GM18502 (cell line): ENCODE measurements at regions not wholly inside any gene's neighbourhood (a gene's known extent, or its start where the extent isn't known, plus 50 kb on each side); places are given as distances from the start of the nearest gene placed in this dataset.
"Not testable (repeated sequence)": the region's sequence is repeated elsewhere in the genome, so short reads cannot be mapped to it uniquely, and the experiment has no call there.

Source experiments
- ATAC-seq: cut with Tn5 transposase; IDR thresholded peaks from one replicate; pipeline ENCODE4 v1.9.1; 2021; ENCODE audit warnings: mild to moderate bottlenecking; ENCODE audit not compliant: unreplicated experiment, poor library complexity

GRCh38 chr3:110420158-110420641, 651.4 kb upstream of the NECTIN3 start:
- no peak for ATAC-seq

DNA sequence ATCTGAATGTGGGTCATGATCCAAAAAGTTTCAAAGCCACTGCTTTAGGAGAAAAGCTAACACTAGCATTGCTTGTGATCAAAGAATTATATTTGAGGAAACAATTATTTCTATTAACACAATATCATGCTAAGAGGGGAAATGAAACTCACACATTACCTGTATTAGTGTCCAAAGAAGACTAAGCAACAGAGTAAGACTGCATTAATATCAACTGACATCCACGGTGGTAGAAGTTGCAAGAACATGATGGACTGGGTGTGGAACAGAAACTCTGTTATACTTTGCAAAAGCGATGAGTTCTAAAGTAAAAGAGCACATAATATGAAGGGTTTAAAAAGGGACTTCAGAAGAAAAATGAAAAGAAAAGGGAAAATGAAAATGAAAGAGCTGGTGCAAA, 648.3 kb upstream of the NECTIN3 start:
- no peak for ATAC-seq

DNA sequence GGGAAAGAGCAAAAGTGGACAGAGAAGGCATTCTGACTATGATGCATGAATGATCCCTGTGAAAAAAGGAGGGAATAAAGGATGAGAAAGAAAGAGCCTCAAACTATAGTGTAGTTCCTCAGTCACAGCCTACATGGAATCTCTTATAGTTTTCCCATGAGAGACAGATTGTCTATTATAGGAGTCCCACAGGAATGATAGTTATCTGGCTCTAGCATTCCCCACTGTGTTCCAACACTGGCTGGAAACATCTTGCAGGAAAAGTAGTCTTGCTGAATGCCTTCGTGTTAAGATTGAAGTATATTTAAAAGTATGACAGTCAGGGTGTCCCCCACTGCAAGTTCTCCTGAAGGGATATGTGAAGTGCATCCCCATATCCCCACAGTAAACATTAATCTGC, 641.5 kb upstream of the NECTIN3 start:
- no peak for ATAC-seq

DNA sequence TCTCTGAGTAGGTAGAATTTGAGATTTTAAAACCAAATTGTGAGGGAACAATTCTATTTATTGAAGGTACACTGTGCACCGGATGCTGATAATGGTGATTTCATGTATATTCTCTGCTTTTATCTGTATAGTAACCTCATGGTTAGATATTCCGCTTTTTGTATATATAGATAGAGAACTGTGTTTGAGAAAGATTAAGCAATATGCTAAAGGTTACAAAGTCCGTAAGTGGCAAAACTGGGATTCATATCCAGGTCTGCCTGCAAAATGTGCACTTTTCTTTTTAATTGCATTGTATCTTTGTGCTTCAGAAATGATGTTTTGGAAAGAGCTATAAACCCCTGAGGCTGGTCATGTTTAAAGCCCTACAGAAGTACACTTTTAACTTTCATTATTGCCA, 635.4 kb upstream of the NECTIN3 start:
- no peak for ATAC-seq

DNA sequence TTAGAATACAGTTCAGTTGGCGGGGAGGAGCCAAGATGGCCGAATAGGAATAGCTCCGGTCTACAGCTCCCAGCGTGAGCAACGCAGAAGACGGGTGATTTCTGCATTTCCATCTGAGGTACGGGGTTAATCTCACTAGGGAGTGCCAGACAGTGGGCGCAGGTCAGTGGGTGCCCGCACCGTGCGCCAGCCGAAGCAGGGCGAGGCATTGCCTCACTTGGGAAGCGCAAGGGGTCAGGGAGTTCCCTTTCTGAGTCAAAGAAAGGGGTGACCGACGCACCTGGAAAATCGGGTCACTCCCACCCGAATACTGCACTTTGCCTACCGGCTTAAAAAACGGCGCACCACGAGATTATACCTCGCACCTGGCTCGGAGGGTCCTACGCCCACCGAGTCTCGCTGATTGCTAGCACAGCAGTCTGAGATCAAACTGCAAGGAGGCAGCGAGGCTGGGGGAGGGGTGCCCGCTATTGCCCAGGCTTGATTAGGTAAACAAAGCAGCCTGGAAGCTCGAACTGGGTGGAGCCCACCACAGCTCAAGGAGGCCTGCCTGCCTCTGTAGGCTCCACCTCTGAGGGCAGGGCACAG, 631.5 kb upstream of the NECTIN3 start:
- ATAC-seq: not testable (repeated sequence)

DNA sequence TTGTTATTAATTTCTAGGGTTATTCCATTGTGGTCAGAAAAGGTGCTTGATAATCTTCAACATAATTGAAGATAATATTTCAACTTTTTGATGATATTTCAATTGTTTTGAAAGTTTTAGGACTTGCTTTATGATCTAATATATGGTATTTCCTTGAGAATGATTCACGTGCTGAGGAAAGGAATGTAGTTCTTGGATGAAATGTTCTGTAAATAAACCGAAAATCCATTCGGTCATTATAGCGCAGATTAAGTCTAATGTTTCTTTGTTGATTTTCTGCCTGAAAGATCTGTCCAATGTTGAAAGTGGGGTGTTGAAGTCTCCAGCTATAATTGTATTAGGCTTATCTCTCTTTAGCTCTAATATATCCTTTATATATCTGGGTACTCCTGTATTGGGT, 617.5 kb upstream of the NECTIN3 start:
- no peak for ATAC-seq

DNA sequence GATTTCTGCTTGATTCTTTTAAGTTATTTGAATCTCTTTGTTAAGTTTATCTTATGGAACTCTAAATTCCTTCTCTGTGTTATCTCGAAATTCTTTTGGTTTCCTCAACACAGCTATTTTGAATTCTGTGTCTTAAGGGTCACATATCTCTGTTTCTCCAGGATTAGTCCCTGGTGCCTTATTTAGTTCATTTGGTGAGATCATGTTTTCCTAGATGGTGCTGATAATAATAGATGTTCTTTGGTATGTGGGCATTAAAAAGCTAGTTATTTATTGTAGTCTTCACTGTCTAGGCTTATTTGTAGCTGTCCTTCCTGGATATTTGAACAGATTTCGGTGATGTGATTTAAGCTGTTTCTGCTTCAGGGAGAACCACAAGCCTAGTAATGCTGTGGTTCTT, 615.6 kb upstream of the NECTIN3 start:
- ATAC-seq: no peak

DNA sequence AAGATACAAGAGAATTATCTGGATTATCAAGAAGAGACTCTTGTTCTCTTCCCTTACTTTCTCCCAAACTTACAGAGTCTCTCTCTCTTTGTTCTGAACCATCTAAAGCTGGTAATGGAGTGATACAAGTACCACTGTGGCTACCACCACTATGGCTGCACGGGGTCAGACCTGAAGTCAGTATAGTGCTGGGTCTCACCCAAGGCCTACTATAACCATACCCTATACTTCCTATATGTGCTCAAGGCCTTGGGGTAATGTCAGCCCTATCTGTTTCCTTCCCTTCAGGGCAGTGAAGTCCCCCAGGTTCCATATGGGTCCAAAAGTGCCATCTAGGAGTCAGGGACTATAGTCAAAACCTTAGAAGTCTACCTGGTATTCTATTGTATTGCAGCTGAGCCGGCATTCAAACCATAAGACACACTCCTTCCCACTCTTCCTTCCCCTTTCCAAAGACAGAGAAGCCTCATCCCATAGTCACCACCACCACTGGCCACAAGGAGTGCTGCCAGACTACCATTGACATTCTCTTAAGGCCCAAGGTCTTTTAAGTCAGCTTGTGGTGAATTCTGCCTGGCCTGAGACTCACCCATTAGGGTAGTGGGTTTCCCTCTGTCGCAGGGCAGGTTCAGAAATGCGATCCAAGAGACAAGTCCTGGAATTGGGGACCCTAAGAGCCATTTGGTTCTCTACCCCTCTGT, 615.0 kb upstream of the NECTIN3 start:
- ATAC-seq: no peak

GRCh38 chr3:110457508-110457907, 614.1 kb upstream of the NECTIN3 start:
- ATAC-seq: no peak

DNA sequence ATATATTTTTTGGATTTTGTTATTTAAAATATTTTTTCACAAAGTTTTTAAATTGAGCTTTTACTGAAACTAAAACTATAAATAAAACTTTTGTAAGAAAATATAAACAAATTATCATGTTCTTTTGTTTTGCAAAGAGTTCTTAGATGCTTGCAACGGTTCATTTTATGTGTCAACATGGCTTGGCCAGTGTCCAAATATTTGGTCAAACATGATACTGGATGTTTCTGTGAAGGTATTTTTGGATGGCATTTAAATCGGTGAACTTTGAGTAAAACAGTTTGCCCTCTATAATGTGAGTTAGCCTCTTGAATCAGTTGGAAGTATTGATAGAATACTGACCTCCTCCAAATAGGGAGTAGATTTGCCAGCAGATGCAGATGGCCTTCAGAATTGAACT, 612.6 kb upstream of the NECTIN3 start:
- ATAC-seq: no peak

DNA sequence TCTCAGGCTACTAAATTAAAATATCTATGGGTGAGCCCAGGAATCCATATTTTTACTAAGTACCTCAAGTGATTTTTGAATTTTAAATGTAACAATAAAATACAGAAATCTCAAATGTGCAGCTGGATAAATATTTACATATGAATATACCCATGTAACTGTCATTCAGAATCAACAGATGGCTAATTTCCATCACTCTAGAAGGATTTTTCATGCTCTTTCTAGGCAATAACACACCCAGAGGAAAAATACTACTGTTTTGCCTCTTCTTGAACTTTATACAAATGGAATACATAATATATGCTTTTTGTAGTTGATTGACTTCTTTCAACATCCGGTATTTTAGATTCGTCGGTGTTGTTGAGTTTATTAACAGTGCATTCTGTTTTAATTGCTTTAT, 601.3 kb upstream of the NECTIN3 start:
- ATAC-seq: no peak

DNA sequence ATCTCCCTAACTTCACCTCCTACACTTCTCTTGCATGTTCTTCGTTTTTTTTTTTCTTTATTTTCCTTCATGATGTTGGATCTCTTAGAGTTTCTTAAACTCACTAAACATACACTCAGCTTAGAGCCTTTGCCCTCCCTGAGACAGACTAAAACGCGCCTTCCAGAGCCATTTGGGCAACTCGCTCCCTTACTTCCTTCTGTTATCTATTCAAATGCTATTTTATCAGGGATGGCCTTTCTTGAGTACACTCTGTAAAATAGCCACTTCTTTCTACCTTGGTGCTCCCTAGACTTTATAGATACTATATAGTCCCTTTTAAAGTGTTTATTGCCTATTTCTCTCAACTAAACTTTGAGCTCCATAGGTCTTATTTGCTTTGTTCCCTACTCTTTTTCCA, 598.2 kb upstream of the NECTIN3 start:
- ATAC-seq: no peak

GRCh38 chr3:110474397-110474796, 597.2 kb upstream of the NECTIN3 start:
- ATAC-seq: no peak

DNA sequence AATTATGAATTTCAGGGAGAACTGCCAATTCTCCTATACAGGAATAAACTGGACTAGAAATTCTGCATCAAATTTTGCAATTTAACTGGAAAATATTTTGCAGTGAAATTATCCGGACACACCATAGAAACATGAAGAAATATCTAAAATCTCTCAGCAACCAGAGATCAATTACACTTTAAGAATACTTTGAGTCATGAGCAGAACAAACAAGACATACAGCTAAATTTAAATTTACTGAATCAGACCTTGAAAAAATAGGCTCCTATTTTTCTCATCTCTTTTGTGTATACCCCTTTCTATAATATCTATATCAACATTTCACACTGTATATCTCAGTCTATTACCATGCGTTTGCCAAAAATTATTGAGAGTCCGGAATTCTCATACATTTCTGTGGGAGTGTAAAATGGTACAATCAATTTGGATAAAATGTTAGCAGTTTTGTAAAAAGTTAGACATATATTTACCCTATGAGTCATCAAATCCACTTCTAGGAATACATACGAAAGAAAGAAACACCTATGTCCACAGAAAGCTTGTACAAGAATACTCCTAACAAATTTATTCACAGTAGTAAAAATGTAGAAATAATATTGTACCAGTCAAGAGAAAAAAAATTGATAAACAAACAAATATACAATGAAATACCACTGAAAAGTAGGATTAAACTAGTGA, 593.1 kb upstream of the NECTIN3 start:
- no peak for ATAC-seq

GRCh38 chr3:110479731-110480130, 591.9 kb upstream of the NECTIN3 start:
- ATAC-seq: no peak

DNA sequence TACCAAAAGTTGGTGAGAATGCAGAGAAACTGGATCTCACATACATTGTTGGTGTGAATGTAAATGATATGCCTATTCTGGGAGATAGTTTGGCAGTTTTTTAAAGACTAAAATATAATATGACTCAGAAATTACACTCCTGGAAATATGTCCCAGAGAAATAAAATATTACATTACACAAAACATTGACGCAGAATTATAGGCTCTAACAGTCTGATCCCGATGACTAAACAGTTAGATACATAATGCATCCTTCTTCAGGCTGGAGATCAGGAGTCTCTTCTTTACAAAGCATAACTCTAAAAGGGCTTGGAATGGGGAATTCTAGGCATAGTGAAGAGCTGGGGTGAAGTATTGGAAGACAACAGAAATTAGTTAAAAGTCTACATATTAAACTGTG, 586.2 kb upstream of the NECTIN3 start:
- ATAC-seq: no peak

DNA sequence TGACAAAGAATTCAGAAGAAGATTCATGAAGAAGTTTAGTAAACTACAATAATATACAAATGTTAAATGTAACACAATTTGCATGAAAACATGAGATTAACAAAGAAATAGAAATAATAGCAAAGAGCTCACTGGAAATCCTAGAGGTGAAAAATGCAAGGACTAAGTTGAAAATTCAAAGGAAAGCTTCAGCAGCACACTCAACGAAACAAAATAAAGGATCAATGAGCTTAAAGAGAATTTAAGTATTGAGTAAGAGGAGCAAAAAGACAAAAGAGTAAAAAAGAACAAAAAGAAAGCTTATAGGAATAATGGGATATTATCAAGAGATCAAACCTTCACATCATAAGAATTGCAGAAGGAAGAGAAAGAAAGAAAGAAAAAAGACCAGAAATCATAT, 583.8 kb upstream of the NECTIN3 start:
- no peak for ATAC-seq

- no peak for ATAC-seq
Observed at GRCh38 chr3:110491413-110491812, 580.2 kb upstream of the NECTIN3 start.

DNA sequence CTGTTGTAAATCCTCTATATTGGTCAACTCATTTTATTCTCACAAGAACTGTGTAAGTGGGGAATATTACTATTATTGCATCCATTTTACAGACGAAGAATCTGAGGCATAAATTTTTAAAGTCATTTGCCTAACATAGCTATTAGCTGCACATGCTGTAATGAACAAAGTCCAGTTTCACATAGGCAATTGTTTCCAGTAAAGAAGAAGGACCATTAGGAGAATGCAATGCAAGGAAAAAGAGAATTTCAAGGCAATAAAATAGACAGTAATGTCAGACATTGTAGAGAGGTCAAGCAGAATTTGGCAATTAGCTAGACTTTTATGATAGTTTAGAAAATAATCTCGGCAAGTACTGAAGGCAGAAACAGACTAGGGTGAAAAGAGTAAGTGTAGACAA, 578.7 kb upstream of the NECTIN3 start:
- no peak for ATAC-seq

- no peak for ATAC-seq
Observed at GRCh38 chr3:110493438-110494092, 578.1 kb upstream of the NECTIN3 start.

- no peak for ATAC-seq
Observed at GRCh38 chr3:110494093-110494490, 577.5 kb upstream of the NECTIN3 start.
